Loucy (cell line): ENCODE measurements at regions not wholly inside any gene's neighbourhood (a gene's known extent, or its start where the extent isn't known, plus 50 kb on each side); places are given as distances from the start of the nearest gene placed in this dataset.

Experiments used
- H2AFZ ChIP-seq: fragments of 200-600 bp; sonication (generic); 2 replicates; pipeline ENCODE4 v1.6.0; 2016; ENCODE audit warnings: antibody characterized with exemption, mild to moderate bottlenecking, low read length, moderate library complexity
- H3F3A ChIP-seq: fragments of 200-600 bp; 2 replicates; pipeline ENCODE4 v1.6.0; 2016; ENCODE audit warnings: antibody characterized with exemption, low read depth, mild to moderate bottlenecking
- H3K27me3 ChIP-seq: fragments of 200-600 bp; sonication (generic); 2 replicates; pipeline ENCODE4 v1.6.1; 2014; ENCODE audit warnings: low read length, mild to moderate bottlenecking; ENCODE audit not compliant: insufficient read depth, poor library complexity, severe bottlenecking
- H3K36me3 ChIP-seq: fragments of 200-600 bp; sonication (generic); 2 replicates; pipeline ENCODE4 v1.6.1; 2016; ENCODE audit warnings: low read length; ENCODE audit not compliant: insufficient read depth
- H3K4me1 ChIP-seq: fragments of 200-600 bp; sonication (generic); 2 replicates; pipeline ENCODE4 v1.5.1; 2014; ENCODE audit warnings: low read length, mild to moderate bottlenecking; ENCODE audit not compliant: insufficient read depth, poor library complexity, severe bottlenecking
- H3K4me2 ChIP-seq: fragments of 200-600 bp; sonication (generic); 2 replicates; pipeline ENCODE4 v1.6.0; 2014; ENCODE audit warnings: antibody characterized with exemption, low read length, low read depth, mild to moderate bottlenecking; ENCODE audit not compliant: poor library complexity, severe bottlenecking
- H3K4me3 ChIP-seq: fragments of 200-600 bp; sonication (generic); 2 replicates; pipeline ENCODE4 v1.5.1; 2014; ENCODE audit warnings: low read length, mild to moderate bottlenecking, mixed read lengths; ENCODE audit not compliant: poor library complexity, severe bottlenecking
- H3K79me2 ChIP-seq: fragments of 200-600 bp; sonication (generic); 2 replicates; pipeline ENCODE4 v1.6.1; 2014; ENCODE audit warnings: low read length; ENCODE audit not compliant: insufficient read depth
- H3K9ac ChIP-seq: fragments of 200-600 bp; sonication (generic); 2 replicates; pipeline ENCODE4 v1.6.0; 2014; ENCODE audit warnings: mild to moderate bottlenecking, low read depth, low read length, moderate library complexity; ENCODE audit not compliant: poor library complexity, severe bottlenecking
- H3K9me2 ChIP-seq: fragments of 200-600 bp; sonication (generic); replicated peaks from 2 replicates; pipeline ENCODE4 v1.6.1; 2016; ENCODE audit warnings: low read depth, low read length, mixed read lengths
- H3K9me3 ChIP-seq: fragments of 200-600 bp; sonication (generic); 2 replicates; pipeline ENCODE4 v1.6.1; 2014; ENCODE audit warnings: mild to moderate bottlenecking, antibody characterized with exemption, low read length, low read depth; ENCODE audit not compliant: insufficient read depth
- H4K20me1 ChIP-seq: fragments of 200-600 bp; sonication (generic); 2 replicates; pipeline ENCODE4 v1.6.0; 2014; ENCODE audit warnings: antibody characterized with exemption, low read length, mild to moderate bottlenecking; ENCODE audit not compliant: insufficient read depth, poor library complexity, severe bottlenecking
- EZH2phosphoT487 ChIP-seq: fragments of 200-600 bp; IDR thresholded peaks from 2 replicates; pipeline ENCODE4 v1.6.1; 2018; ENCODE audit warnings: antibody characterized with exemption, mild to moderate bottlenecking, moderate library complexity, borderline replicate concordance
- TF ChIP-seq, protein P1 (sequence below): fragments of 200-600 bp; sonication (generic); conservative IDR thresholded peaks from 2 replicates; pipeline ENCODE4 v1.5.1; 2014; ENCODE audit warnings: mild to moderate bottlenecking, antibody characterized with exemption, low read length

DNA sequence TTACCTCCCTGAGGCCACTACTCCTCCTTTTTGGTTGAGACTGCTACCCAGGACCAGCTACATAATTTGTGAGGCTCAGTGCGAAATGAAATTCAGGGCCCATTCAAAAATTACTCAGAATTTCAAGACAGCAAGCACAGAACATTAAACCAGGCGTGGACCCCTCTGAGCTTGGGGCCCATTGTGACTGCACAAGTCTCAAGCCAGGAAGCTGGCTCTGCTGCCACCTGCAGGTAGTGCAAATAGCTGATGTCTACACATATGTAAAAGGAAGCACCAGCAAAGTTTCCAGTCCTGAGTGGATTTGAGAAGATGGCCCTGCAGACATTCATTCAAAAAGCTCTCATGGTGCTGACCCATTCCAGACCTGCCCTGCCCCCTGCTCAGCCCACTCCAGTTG, 213.4 kb upstream of the LNX1 start:
- H3K9me2 ChIP-seq, result no peaks in the 10 kb centered on the region
- H3K9me3 ChIP-seq, result no peaks in the 10 kb centered on the region
- H3K36me3 ChIP-seq, result no peaks in the 10 kb centered on the region
- TF ChIP-seq, protein P1, sequence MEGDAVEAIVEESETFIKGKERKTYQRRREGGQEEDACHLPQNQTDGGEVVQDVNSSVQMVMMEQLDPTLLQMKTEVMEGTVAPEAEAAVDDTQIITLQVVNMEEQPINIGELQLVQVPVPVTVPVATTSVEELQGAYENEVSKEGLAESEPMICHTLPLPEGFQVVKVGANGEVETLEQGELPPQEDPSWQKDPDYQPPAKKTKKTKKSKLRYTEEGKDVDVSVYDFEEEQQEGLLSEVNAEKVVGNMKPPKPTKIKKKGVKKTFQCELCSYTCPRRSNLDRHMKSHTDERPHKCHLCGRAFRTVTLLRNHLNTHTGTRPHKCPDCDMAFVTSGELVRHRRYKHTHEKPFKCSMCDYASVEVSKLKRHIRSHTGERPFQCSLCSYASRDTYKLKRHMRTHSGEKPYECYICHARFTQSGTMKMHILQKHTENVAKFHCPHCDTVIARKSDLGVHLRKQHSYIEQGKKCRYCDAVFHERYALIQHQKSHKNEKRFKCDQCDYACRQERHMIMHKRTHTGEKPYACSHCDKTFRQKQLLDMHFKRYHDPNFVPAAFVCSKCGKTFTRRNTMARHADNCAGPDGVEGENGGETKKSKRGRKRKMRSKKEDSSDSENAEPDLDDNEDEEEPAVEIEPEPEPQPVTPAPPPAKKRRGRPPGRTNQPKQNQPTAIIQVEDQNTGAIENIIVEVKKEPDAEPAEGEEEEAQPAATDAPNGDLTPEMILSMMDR, result peak; percentile 70
- no peak for TF ChIP-seq EZH2phosphoT487
- H3K4me3 ChIP-seq, result no peak overlapping the region
- no peaks in the 10 kb centered on the region for H3K27me3 ChIP-seq
- H4K20me1 ChIP-seq, result no peaks in the 10 kb centered on the region
- H3K4me2 ChIP-seq, result no peak overlapping the region
- H3K9ac ChIP-seq, result no peak overlapping the region
- H3F3A ChIP-seq, result no peaks in the 10 kb centered on the region
- H3K4me1 ChIP-seq, result no peaks in the 10 kb centered on the region
- H3K79me2 ChIP-seq, result no peaks in the 10 kb centered on the region
- H2AFZ ChIP-seq, result 0 out of 2 replicates have a peak overlapping the region, but pooled peaks have one; percentile 13

DNA sequence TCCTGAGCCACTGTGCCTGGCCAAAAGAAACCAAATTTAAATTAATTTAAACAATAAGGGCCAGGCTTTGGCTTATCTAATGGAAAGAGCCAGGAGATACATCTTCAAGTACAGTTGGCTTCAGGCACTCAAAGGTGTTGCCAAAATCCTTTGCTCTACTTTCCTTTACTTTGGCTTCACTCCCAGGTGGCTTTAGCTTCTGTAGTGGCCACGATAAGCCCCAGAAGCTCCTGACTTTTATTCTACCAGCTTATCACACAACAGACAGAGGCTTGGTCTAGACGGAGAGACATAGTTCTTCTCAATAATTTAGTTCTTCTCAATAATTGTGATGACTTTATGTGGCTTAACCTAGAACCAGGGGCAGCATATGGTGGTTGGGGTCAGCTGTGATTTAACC, 211.2 kb upstream of the LNX1 start:
- H3F3A ChIP-seq, result no peaks in the 10 kb centered on the region
- H4K20me1 ChIP-seq, result no peaks in the 10 kb centered on the region
- H3K4me1 ChIP-seq, result no peaks in the 10 kb centered on the region
- no peak overlapping the region for H3K4me2 ChIP-seq
- H3K4me3 ChIP-seq, result no peak overlapping the region
- no peaks in the 10 kb centered on the region for H3K9me2 ChIP-seq
- no peak for TF ChIP-seq EZH2phosphoT487
- TF ChIP-seq, protein P1, result no peak
- no peaks in the 10 kb centered on the region for H3K36me3 ChIP-seq
- H3K79me2 ChIP-seq, result no peaks in the 10 kb centered on the region
- no peaks in the 10 kb centered on the region for H3K27me3 ChIP-seq
- H3K9me3 ChIP-seq, result no peaks in the 10 kb centered on the region
- H3K9ac ChIP-seq, result no peak overlapping the region
- H2AFZ ChIP-seq, result no peak overlapping the region

DNA sequence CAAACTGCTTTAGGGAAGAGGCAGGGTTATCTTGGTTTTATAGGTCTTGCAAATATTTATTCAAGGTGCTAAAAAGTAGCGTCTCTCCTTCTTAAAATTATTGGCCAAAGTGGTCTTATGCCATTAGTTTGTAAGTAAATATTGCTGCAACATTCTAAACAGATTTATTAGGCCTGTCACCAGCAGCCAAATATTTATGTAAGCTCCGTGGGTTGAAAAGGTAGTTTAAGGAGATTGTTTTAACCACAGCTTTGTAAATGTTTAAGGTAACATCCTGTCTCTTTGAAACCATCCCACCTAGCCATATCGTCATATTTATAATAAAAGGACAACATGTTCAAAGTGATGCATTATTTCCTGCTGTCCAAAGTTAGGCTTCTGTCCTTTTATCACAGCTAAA, 210.1 kb upstream of the LNX1 start:
- no peaks in the 10 kb centered on the region for H4K20me1 ChIP-seq
- TF ChIP-seq, protein P1, result no peak
- TF ChIP-seq EZH2phosphoT487, result no peak
- no peaks in the 10 kb centered on the region for H3K79me2 ChIP-seq
- no peaks in the 10 kb centered on the region for H3K4me1 ChIP-seq
- H3K9me2 ChIP-seq, result no peaks in the 10 kb centered on the region
- no peak overlapping the region for H3K4me2 ChIP-seq
- H3K36me3 ChIP-seq, result no peaks in the 10 kb centered on the region
- H3K4me3 ChIP-seq, result no peak overlapping the region
- no peaks in the 10 kb centered on the region for H3K27me3 ChIP-seq
- no peaks in the 10 kb centered on the region for H3K9me3 ChIP-seq
- no peaks in the 10 kb centered on the region for H3F3A ChIP-seq
- H3K9ac ChIP-seq, result no peak overlapping the region
- no peak overlapping the region for H2AFZ ChIP-seq
